IPS DF 4.7 (cell line): ENCODE measurements at regions not wholly inside any gene's neighbourhood (a gene's known extent, or its start where the extent isn't known, plus 50 kb on each side); places are given as distances from the start of the nearest gene placed in this dataset.

Experiments
- DNase-seq: peaks from one replicate; pipeline ENCODE4 v3.0.0-alpha.2; 2013; ENCODE audit warnings: low spot score; ENCODE audit errors: extremely low read depth

DNA sequence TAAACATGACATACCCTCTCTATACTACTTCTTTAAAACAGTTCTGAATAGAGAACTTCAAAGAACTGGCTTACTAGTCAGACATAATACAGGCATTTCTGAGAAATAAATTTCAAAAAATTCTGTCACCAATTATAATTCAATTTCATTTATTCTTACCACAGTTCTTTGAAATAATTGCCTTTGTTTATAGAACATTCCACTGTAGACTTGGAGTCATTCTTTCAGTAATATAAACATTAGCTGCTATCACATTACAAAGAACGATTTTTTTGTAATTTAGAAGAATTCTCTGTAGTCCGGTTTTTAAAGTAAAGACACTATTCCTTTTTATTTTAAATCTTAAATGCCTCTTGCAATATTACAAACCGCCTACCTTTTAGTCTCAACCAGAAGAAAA, 146.4 kb upstream of the COL11A1 start:
- DNase-seq, result no peak

DNA sequence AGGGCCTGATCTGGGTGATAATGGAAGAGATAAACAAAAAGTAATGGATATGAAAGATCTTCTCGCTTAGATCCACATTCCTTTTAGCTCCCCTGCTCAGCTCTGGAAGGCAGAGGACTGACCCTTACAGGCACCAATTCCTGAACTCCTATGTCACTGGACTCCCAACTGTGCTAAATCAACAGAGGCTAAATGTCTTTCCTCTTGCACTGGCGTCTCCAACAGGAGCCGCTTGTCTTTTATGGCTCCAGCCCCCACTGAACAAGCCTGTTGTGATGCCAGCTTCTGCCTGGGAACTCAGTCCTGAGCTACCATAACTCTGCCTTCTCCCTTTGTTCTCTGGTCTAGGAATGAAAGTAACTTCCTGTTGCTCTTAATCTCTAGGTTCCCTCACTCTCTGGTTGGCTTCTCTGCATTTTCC, 142.1 kb upstream of the COL11A1 start:
- peak; percentile 76 for DNase-seq

DNA sequence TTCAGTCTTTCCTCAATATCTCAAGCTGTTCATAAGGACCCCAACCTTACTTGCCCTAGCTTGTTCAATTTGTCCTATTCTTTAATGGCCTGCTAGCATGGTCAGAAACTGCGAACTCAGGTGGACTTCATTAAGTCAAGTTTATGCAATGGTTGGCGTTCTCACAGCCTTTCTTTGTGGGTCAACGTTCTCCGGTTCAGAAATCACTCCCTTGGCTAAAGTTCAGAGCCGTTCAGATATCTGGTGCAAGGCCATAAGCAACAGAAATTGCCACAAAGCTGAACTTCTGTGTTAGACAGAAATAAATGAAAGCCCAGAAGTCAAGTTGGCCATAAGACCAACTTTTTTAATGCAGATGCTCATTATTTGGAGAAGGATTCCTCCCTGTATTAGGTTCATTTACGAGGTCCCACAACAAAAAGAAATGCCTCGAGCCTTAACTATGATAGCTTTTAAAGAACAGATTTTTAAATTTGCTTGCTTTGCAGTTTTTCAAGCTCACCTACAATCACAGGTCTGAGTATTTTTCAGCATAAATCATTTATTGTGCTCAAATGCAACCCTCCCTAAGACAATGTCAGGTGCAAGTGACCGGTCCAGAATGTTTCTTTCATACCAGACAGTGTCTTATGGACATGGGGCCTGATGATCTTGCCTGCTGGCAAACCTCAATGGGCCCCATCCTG, 140.2 kb upstream of the COL11A1 start:
- DNase-seq, result no peak

DNA sequence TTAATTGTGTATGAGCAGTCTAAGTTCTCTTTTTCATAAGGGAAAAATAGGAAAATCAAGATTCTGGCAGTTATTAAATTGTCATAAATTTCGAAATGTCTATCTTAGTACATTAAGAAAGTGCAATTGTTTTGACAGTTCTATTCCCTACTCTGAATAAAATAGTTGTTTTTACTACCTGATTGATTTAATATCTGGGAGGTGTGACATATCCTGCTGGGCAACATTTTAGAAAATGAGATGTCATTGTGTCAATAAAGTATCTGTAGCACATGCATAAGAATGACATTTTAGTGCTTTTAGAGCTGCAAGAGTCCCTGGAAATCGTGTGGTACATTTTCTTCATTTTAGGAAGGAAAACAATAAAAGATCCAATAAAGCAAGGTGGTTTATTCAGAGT, 139.2 kb upstream of the COL11A1 start:
- DNase-seq, result no peak

DNA sequence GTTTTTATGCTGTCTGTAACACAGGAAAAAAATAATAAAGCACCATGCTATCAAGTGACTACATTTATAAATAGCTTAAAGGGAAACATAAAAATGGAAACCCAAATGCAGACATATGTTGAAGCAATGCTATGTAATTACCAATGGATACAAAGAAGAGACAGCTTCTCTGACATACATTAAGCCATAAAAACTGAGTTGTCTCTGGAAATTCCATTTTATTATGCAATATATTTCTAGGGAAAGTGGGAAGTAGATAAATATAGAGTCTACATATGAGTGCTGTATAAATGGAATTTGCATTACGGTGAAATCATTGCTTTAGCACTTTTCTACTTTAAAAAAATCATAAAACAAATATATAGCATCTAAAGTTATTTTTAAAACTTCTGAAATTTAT, 135.2 kb upstream of the COL11A1 start:
- no peak for DNase-seq

DNA sequence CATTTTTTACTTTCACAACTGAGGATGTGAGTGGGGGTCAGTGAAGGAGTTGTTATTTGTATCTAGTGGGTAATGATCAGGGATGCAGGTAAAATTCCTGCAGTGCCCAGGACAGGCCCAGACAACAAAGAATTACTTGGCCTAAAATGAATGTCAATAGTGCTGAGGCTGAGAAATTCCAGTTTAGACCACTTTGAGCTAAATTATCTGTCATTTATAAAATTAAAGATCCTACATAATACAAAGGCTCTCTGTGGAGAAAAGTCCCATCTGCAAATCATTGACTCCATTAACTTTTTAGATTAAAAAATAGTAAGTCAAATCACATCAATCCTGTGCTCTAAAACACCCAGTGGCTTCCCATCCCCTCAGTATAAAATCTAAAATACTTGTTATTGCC, 130.7 kb upstream of the COL11A1 start:
- DNase-seq, result no peak

DNA sequence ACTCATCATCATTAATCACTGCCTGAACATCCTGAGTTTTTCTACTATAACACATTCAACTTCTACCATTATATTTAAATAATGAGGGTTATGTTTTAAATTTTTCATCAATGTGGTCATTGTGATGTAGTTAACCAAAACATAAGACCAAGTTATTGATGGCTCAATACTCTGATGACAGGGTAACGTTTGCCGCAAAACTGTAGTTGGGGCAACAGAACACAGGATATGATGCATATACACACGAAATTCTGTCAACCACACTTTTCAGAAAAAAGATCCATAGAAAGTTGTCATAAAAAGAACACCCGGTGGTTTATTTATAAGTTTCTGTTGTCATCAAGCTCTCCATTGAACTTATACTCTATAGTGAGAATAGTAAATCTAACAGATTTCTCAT, 121.7 kb upstream of the COL11A1 start:
- no peak for DNase-seq

DNA sequence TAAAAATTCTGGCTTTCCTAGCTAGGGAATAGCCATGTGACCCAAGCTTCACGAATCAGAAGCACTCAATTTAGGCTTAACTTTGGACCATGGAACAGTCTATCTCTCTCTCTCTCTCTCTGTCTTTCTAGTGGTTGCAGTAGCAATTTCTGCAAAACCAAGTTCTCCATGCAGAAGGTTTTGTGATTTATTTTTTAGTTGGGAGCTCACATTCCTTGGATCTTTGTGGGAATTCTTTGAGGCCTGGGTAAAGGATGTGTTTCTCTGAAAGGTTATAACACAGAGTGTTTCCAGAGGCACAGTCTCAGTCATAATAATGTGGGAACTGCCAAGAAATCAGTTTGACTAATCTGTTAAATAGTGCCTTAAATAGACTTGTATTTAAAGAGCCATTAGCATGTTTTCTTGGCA, 112.3 kb upstream of the COL11A1 start:
- DNase-seq, result no peak

DNA sequence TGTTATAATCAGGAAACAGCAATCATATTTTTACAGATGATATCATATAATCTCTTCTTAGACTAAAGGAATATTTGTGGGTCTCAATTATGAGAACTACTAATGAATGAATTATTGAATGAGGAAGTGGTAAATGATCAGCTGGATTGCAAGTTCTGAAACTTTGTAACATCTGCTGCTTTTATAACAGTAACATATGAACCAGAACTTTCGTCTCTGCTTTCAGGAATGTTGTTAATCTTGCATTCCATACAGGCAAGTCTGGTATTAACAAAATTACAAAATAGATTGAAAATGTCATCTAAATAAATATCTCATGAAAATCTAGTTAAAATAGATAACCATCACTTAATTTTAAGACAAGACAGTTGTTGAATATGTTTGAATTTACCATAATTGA, 110.5 kb upstream of the COL11A1 start:
- DNase-seq, result no peak

DNA sequence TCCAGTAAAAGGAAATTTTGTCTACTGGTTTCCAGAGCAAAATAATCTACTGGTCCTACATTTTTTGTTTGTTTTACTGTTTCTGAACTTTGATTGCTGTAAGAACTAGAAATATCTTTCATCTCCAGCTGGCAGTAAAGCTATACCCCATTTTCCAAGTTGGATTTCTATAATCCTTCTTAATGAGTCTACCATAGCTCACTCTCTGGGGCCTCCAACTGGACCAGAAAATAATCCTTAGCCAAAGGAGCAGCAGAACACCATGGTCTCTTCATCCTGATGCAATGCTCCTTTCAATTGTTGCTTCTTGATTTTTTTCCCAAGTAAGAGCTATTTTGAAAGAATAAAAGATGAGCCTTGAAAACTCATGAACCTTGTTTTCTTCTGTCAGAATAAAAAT, 110.0 kb upstream of the COL11A1 start:
- DNase-seq, result no peak

DNA sequence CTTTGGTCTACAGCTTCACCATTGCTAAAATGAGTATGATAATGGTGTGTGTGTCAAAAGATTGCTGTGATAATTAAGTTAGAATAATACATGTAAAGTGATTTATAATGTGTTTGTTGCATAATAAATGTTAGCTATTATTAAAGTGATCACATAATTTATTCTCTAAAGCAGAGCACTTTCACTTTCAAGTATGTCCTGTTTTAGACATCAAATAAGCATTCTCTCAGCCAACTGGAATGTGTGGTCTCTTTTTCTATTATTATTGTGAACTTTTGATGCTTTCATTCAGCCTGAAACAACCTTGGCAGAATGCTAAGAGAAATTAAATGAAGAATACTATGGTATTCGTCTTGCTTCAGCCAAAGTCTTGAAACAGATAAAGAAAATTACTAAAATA, 102.8 kb upstream of the COL11A1 start:
- DNase-seq, result no peak

DNA sequence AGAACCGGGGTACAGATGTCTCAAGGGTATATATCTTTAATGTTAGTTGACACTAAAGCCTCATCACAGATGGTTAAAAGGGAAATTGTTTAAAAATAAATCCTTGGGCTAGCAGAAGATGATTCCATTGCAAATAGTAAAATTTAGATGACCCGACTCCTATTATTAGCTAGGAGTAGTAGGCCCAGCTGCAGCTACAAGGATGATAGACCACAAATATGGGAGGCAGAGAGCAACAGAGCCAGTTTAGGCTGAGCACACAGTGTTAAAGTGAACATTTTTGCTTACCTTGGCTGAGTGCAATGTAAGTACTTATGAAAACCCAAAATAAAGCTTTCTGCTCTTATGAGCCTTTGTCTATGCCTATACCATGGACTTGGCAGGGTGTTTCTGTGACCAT, 100.5 kb upstream of the COL11A1 start:
- no peak for DNase-seq

DNA sequence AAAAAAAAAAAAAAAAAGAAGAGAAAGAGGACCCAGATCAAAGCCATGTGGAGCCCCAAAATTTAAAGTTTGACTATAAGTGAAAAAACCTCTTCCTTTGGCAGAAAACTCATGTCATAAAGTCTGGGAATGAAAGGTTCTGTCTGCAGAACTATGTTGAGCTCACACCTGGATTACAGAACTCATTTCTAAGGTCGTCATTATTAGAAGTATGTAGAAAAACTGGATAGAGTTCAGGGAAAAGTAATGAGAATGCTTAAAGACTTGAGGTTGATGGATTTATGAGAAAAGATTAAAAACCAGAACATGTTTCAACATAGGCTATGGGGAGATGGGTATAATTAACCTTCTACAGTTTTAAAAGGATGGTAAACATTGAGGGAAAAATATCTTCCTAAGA, 90.7 kb upstream of the COL11A1 start:
- no peak for DNase-seq

DNA sequence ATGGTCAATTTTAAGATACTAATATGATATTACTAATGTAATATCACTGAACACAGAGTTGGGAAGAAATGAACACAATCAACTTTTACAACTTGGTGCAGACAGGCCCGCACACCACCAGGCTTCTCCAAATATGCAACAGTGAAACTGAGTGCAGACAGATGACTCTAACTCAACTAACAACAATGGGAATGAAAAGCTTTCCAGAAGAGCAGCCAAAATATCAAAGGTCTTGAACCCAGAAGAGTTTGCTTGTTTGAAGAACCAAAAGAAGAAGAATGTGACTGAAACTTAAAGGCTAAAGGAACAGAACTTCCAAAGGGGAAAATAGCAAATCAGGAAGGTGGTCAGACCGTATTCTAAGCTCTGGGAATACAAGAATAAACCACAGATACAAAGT, 89.8 kb upstream of the COL11A1 start:
- DNase-seq, result no peak

DNA sequence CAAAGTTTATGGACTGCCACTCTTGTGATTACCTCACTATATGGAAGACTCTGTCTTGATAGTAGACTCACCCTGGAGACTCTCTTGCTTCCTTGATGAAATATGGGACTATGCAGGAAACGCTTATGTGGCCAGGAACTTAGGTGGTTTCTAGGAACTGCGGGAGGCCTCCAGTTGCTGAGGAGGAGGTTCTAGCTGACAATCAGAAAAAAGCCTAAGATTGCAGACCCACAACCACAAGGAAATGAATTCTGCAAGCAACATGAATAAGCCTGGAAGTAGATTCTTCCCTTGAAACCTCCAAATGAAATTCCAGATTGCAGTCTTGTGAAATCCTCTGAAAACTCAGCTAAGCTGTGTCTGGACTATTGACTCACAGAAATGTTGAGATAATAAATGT, 88.9 kb upstream of the COL11A1 start:
- DNase-seq, result no peak

DNA sequence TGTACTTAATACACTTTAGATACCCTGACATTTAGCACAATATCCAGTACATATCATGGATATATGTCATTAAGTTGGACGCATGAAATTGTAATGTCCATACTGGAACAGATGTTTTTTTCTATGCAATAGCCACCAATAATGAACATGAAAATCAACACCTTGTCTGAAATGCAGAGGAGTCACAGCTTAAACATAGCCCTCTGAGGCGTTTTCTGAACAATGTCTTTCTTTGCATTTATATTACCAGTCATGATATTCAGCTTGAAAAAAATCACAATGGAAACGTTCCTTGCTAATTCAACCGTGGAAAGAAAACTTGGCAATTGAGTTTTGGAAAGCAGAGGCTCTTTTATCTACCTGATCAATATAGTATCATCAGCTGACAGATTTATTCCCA, 86.7 kb upstream of the COL11A1 start:
- DNase-seq, result no peak

DNA sequence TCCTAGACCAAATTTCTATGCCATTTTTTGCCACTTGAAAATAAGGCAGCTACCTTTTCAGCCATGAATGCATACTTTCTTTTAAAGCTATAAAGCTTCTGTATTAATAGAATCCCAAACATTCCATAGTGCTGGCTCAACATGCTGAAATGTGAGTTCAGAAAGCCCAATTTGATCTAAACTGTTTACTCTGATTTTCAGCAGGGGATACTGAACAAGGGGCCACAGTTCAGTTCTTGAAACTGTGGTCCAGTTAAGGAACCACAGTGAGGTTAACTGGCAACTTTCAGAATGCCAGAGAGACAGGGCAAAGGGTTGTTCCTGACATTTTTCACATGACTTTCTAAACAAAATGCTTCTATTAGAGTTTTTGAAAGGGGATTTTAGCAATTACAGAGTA, 85.7 kb upstream of the COL11A1 start:
- no peak for DNase-seq

DNA sequence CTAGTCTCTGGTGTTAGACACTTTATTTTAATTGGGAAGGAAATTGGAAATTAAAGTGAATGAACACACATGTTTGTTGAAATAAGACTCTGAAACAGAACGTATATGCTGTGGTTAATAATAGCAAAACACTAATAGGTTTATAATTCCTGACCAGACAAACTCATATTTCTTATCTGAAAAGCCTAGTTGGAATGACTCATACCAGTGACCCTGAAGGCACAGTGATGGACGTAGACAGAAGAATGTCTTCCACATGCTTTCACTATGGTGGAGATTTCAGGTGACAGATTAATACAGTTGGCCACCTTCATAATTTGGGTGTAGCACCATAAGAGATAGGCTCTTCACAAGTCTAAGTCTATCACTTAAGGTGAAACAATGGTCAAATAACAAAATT, 83.0 kb upstream of the COL11A1 start:
- no peak for DNase-seq

DNA sequence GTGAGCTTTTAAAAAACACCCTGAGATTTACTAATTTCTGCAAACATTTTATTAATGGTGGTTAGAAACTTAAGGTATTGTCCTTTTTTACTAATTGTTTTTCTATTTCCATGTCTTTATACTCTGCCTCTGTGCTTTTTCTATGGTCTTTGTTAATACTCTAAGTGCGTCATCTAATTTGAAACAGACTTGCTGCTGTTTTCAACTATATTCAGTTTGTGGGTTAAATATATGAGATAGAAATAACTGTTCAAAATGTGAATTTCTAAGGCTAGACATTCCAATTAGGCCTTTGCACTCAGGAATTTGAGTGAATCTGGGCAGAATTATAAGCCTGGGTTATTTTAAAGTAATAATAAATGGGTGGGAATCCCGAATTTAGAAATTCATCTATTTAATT, 82.4 kb upstream of the COL11A1 start:
- no peak for DNase-seq

DNA sequence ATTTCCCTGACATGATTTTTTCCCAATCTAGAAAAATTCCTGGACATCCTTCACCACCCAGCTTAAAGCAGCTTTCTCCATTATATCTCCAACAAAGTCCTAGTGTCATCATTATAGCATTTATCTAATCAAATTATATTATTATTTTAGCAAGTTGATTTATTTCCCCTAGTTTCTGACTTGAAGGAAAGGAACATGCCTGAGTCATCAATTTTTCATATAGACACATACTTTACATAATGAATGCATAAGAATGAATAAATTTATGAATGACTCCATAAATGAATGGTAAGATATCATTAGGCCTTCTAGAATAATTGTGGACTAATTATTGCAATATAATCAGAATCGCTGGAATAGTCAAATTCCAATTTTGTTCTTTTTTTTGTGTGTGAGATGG, 79.4 kb upstream of the COL11A1 start:
- DNase-seq, result no peak

DNA sequence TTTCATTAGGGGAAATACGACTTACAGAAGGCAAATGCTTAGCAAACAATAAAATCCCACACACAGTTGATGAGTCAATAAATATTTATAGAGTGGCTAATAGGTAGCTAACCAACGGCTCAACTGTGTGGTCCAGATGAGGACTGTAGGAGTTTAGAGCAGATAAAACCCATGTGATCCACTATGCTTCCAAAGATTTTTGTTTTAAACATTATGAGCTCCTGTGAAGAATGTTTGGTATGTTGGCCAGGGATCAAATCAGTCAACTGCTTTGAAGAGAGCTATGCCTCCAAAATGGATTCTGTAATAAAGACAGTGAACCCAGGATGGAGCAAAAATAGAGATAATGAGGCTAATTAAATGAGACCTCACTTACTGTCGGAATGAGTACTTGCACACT, 72.3 kb upstream of the COL11A1 start:
- DNase-seq, result no peak

DNA sequence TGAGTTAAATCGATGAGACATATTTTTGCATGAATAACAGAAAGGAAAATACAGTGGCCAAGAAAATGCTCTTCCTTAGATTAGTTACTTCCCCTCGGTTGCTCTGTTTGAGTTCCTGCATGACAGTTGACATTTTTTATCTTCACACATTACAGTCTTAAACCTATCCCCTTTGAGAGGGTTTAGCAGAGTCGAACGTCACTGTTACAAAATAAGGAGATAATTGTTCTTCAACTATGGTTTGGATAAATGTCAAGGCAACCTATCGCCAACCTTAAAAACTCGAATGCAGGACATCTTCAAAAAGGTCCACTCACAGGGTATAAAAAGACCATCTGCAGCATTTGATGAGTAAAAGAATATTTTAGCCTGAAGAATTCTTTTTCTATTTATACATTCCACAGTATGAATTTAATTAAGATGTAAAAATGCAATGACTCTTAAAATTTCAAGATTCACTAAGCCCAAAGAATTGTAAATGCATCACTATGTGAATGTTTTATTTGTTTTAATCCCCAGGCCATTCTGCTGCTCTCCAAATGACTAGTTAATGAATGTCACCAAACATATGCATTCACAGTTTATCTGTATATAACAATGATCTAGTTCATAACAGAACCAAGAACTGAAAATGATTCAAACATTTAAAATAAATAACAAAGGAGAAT, 68.9 kb upstream of the COL11A1 start:
- DNase-seq, result no peak

DNA sequence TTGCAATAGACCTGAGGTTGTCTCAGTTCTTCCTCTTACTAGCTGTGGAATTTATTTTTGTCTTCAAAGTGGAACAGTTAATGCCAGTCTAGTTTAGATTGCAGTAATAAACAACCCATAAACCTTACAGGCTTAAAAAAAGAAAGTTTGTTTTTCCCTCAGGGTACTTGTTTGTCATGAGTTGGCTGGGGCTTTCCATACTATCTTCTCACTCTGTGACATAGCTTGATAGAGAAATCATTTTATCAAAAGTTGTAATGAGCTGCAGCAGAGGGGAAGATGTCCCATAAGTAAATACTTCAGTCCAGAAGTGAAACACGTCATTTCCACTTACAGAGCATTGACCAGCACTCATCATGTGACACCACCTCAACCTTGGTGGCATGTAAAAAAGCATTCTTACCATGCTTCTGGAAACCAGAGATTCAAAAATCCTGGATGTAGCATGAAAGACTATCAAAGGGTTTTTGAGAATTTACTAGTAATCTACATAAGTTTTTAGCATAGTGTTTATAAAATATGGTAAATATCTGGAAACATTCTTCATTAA, 62.8 kb upstream of the COL11A1 start:
- DNase-seq, result no peak
